ENCODE measurements at regions not wholly inside any gene's neighbourhood (a gene's known extent, or its start where the extent isn't known, plus 50 kb on each side); places are given as distances from the start of the nearest gene placed in this dataset.

DNA sequence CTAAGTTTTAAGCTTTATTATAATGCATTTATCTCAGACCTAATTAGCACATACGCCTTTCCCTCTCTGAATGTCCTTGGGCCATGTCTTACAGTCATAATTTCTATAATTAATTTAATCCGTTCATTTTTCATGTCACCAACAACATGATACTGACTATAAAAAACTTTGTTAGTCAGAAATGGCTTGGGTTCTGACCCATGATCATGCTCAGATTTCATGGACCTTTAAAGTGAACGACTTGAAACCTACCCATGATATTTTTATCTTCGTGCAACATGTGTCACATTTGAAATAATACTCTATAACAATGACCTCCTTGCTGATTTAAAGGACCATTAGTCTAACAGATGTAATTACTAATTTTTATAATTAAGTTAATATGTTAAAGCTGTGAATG is 1033.8 kb downstream of the DIPK2A start:
- no peak overlapping the region for H3K27ac ChIP-seq (ENCODE audit: low read depth, low read length)
- H3K36me3 ChIP-seq (ENCODE audit: control insufficient read depth in 1 of 2, insufficient read depth in 2 of 2, low read length in 2 of 2) = no peaks in the 10 kb centered on the region
- H3K79me1 ChIP-seq (ENCODE audit: low read length) = no peaks in the 10 kb centered on the region
- no peak for DNase-seq
- H3K9me3 ChIP-seq (ENCODE audit: insufficient read depth, low read depth, low read length) = no peaks in the 10 kb centered on the region
- WGBS (ENCODE audit: extremely low coverage, insufficient coverage, insufficient read length) = no CpG with 5 or more reads among the region's 4 CpGs
- no peaks in the 10 kb centered on the region for H3K79me2 ChIP-seq (ENCODE audit: control insufficient read depth, insufficient read depth, low read length, poor library complexity)
- H3K27me3 ChIP-seq (ENCODE audit: insufficient read depth, low read length) = no peaks in the 10 kb centered on the region
- no peak overlapping the region for H4K91ac ChIP-seq (ENCODE audit: low read depth, low read length)
- no peak overlapping the region for H2BK5ac ChIP-seq (ENCODE audit: low read depth, low read length, poor library complexity)
- no peak overlapping the region for H2AFZ ChIP-seq (ENCODE audit: insufficient read depth, low read length, poor library complexity)
- H3K9ac ChIP-seq (ENCODE audit: low read length) = no peak overlapping the region
- H3K4me2 ChIP-seq (ENCODE audit: low read length) = no peak overlapping the region
- no peak overlapping the region for H3K4ac ChIP-seq (ENCODE audit: low read depth, low read length)
- H2BK12ac ChIP-seq (ENCODE audit: low read length) = no peak overlapping the region
- no peak overlapping the region for H4K8ac ChIP-seq (ENCODE audit: low read depth, low read length)
- H3K4me3 ChIP-seq (ENCODE audit: low read depth, low read length) = no peak overlapping the region
- H4K12ac ChIP-seq (ENCODE audit: low read depth, low read length) = no peak overlapping the region
- no peaks in the 10 kb centered on the region for H3K4me1 ChIP-seq (ENCODE audit: control insufficient read depth in 1 of 2, insufficient read depth in 2 of 2, low read length in 2 of 2)
- H3K18ac ChIP-seq (ENCODE audit: low read length) = no peak overlapping the region
- H2AK5ac ChIP-seq (ENCODE audit: low read length) = no peak overlapping the region
- no peak overlapping the region for H3K23ac ChIP-seq (ENCODE audit: low read length)
- H3K14ac ChIP-seq (ENCODE audit: low read length) = no peak overlapping the region
- H2BK120ac ChIP-seq (ENCODE audit: insufficient read depth, low read length, poor library complexity) = no peak overlapping the region

DNA sequence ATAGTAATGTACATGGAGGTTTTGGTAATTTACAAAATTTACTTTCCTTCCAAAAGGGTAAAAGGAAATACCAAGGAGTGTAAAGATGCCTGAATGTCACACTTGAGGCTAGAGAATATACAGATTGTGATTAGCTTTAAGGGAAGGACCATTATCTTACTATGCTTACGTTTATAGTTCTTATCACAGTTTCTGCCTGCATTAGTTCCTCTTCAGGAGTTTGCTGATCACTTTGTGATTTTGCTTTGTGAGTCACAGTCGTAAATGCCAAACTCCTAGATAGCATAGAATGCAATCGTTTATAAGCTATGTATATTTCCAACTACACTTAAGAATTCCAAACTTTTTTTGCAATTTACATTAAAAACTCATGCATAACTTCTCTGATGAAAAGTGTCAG is 1034.6 kb downstream of the DIPK2A start:
- Histone ChIP-seq H2AK5ac (ENCODE audit: low read length) (no peak overlapping the region), H3K79me1 (ENCODE audit: low read length) (no peaks in the 10 kb centered on the region), H3K9ac (ENCODE audit: low read length) (no peak overlapping the region), H3K4me3 (ENCODE audit: low read depth, low read length) (no peak overlapping the region), H4K8ac (ENCODE audit: low read depth, low read length) (no peak overlapping the region), H3K27me3 (ENCODE audit: insufficient read depth, low read length) (no peaks in the 10 kb centered on the region), H3K36me3 (ENCODE audit: control insufficient read depth in 1 of 2, insufficient read depth in 2 of 2, low read length in 2 of 2) (no peaks in the 10 kb centered on the region), H3K4me1 (ENCODE audit: control insufficient read depth in 1 of 2, insufficient read depth in 2 of 2, low read length in 2 of 2) (no peaks in the 10 kb centered on the region), H3K79me2 (ENCODE audit: control insufficient read depth, insufficient read depth, low read length, poor library complexity) (no peaks in the 10 kb centered on the region), H2BK12ac (ENCODE audit: low read length) (no peak overlapping the region), H3K4ac (ENCODE audit: low read depth, low read length) (no peak overlapping the region), H3K9me3 (ENCODE audit: insufficient read depth, low read depth, low read length) (no peaks in the 10 kb centered on the region), H2AFZ (ENCODE audit: insufficient read depth, low read length, poor library complexity) (no peak overlapping the region), H4K91ac (ENCODE audit: low read depth, low read length) (no peak overlapping the region), H4K12ac (ENCODE audit: low read depth, low read length) (no peak overlapping the region), H3K18ac (ENCODE audit: low read length) (no peak overlapping the region), H3K4me2 (ENCODE audit: low read length) (no peak overlapping the region), H3K14ac (ENCODE audit: low read length) (no peak overlapping the region), H2BK5ac (ENCODE audit: low read depth, low read length, poor library complexity) (no peak overlapping the region), H3K27ac (ENCODE audit: low read depth, low read length) (no peak overlapping the region), H3K23ac (ENCODE audit: low read length) (no peak overlapping the region), H2BK120ac (ENCODE audit: insufficient read depth, low read length, poor library complexity) (no peak overlapping the region)
- WGBS (ENCODE audit: extremely low coverage, insufficient coverage, insufficient read length) = no CpG with 5 or more reads among the region's 3 CpGs
- DNase-seq = no peak

DNA sequence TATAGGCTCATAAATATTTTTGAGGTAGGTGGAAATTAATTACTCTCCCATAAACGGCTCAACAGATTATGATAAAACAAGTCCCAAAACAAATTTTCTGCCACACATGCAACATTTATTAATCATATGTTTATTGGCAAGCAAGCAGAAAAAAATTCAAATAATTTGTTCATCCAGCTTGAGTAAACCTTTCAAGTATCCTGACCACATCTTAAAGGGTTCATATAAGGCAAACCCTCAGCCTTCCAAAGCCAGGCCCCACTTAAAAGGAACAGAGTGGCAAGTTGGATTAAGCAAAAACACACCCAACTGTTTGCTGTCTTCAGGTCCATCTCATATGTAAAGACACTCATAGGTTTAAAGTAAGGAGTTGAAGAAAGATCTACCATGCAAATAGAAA is 1042.3 kb downstream of the DIPK2A start:
- Histone ChIP-seq H3K27ac (ENCODE audit: low read depth, low read length) (no peak overlapping the region), H3K4me2 (ENCODE audit: low read length) (no peak overlapping the region), H3K79me2 (ENCODE audit: control insufficient read depth, insufficient read depth, low read length, poor library complexity) (no peaks in the 10 kb centered on the region), H2BK12ac (ENCODE audit: low read length) (no peak overlapping the region), H3K9me3 (ENCODE audit: insufficient read depth, low read depth, low read length) (no peaks in the 10 kb centered on the region), H3K4ac (ENCODE audit: low read depth, low read length) (no peak overlapping the region), H4K12ac (ENCODE audit: low read depth, low read length) (no peak overlapping the region), H2AK5ac (ENCODE audit: low read length) (no peak overlapping the region), H3K4me3 (ENCODE audit: low read depth, low read length) (no peak overlapping the region), H3K4me1 (ENCODE audit: control insufficient read depth in 1 of 2, insufficient read depth in 2 of 2, low read length in 2 of 2) (peaks cover 0 to 3% of the 10 kb centered on the region in 2 experiments), H4K8ac (ENCODE audit: low read depth, low read length) (no peak overlapping the region), H4K91ac (ENCODE audit: low read depth, low read length) (no peak overlapping the region), H3K36me3 (ENCODE audit: control insufficient read depth in 1 of 2, insufficient read depth in 2 of 2, low read length in 2 of 2) (no peaks in the 10 kb centered on the region), H3K14ac (ENCODE audit: low read length) (no peak overlapping the region), H3K27me3 (ENCODE audit: insufficient read depth, low read length) (no peaks in the 10 kb centered on the region), H2BK120ac (ENCODE audit: insufficient read depth, low read length, poor library complexity) (no peak overlapping the region), H2BK5ac (ENCODE audit: low read depth, low read length, poor library complexity) (no peak overlapping the region), H3K9ac (ENCODE audit: low read length) (no peak overlapping the region), H2AFZ (ENCODE audit: insufficient read depth, low read length, poor library complexity) (no peak overlapping the region), H3K18ac (ENCODE audit: low read length) (no peak overlapping the region), H3K23ac (ENCODE audit: low read length) (no peak overlapping the region), H3K79me1 (ENCODE audit: low read length) (no peaks in the 10 kb centered on the region)
- WGBS (ENCODE audit: extremely low coverage, insufficient coverage, insufficient read length) = no CpG with 5 or more reads among the region's 1 CpG
- no peak for DNase-seq

DNA sequence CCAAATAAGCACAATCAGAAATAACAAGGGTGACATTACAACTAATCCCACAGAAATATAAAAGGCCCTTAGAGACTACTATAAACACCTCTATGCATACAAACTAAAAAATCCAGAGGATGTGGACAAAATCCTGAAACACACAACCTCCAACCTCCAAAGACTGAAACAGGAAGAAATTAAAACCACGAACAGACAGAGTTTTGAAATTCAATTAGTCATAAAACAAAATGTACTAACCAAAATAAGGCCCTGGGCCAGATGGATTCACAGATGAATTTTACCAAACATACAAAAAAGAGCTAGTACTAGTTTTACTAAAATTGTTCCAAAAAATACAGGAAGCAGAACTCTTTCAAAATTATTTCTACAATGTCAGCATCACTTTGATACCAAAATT is 1043.6 kb downstream of the DIPK2A start:
- H3K4me3 ChIP-seq (ENCODE audit: low read depth, low read length) = no peak overlapping the region
- no peak overlapping the region for H4K91ac ChIP-seq (ENCODE audit: low read depth, low read length)
- no peak overlapping the region for H2AFZ ChIP-seq (ENCODE audit: insufficient read depth, low read length, poor library complexity)
- H3K4me2 ChIP-seq (ENCODE audit: low read length) = no peak overlapping the region
- H2AK5ac ChIP-seq (ENCODE audit: low read length) = no peak overlapping the region
- peaks cover 0 to 3% of the 10 kb centered on the region in 2 experiments for H3K4me1 ChIP-seq (ENCODE audit: control insufficient read depth in 1 of 2, insufficient read depth in 2 of 2, low read length in 2 of 2)
- H3K9ac ChIP-seq (ENCODE audit: low read length) = no peak overlapping the region
- H3K9me3 ChIP-seq (ENCODE audit: insufficient read depth, low read depth, low read length) = no peaks in the 10 kb centered on the region
- no CpG with 5 or more reads among the region's 1 CpG for WGBS (ENCODE audit: extremely low coverage, insufficient coverage, insufficient read length)
- H3K23ac ChIP-seq (ENCODE audit: low read length) = no peak overlapping the region
- no peak overlapping the region for H4K8ac ChIP-seq (ENCODE audit: low read depth, low read length)
- H3K14ac ChIP-seq (ENCODE audit: low read length) = no peak overlapping the region
- H2BK5ac ChIP-seq (ENCODE audit: low read depth, low read length, poor library complexity) = no peak overlapping the region
- no peak overlapping the region for H4K12ac ChIP-seq (ENCODE audit: low read depth, low read length)
- no peaks in the 10 kb centered on the region for H3K27me3 ChIP-seq (ENCODE audit: insufficient read depth, low read length)
- no peak for DNase-seq
- H2BK12ac ChIP-seq (ENCODE audit: low read length) = no peak overlapping the region
- no peaks in the 10 kb centered on the region for H3K36me3 ChIP-seq (ENCODE audit: control insufficient read depth in 1 of 2, insufficient read depth in 2 of 2, low read length in 2 of 2)
- no peaks in the 10 kb centered on the region for H3K79me1 ChIP-seq (ENCODE audit: low read length)
- H3K27ac ChIP-seq (ENCODE audit: low read depth, low read length) = no peak overlapping the region
- H2BK120ac ChIP-seq (ENCODE audit: insufficient read depth, low read length, poor library complexity) = no peak overlapping the region
- no peaks in the 10 kb centered on the region for H3K79me2 ChIP-seq (ENCODE audit: control insufficient read depth, insufficient read depth, low read length, poor library complexity)
- no peak overlapping the region for H3K18ac ChIP-seq (ENCODE audit: low read length)
- H3K4ac ChIP-seq (ENCODE audit: low read depth, low read length) = no peak overlapping the region
